ENCODE measurements at regions not wholly inside any gene's neighbourhood (a gene's known extent, or its start where the extent isn't known, plus 50 kb on each side); places are given as distances from the start of the nearest gene placed in this dataset.

DNA sequence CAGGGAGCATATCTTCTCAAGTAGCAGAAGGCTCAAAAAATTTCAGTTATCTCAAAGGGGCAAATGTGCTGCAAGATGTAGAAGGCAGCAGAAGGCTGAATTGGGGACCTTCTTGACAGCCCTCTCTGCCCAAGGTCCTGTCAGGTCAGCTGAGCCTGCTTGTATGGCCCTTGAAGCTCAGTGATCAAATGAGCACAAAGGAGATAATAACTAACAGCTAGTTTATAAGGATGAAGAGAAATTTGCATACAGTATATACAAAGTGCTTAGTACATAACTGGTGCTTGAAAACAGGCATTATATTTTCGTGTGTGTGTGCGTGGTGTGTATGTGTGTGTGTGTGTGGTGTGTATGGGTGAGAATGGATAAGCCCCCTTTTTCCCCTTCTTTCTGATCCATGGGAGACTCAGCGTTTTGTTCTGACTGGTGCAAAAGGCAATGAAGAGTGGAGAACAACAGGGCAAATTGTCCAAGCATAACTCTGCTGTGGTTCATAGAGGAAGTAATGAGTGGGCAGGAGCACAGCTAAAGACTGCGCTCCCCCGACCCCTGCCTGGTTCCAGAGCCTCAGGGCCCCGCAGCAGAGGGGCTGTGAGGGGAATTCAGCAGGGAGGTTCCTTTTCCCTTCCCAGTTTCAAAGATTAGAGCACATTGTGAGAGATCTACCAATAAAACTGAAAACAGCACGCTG, 356.8 kb upstream of the NR2F2 start:
- no peak overlapping the region for H3K4me3 ChIP-seq (ENCODE audit: low read length)
- no peaks in the 10 kb centered on the region for H3K36me3 ChIP-seq (ENCODE audit: control insufficient read depth, insufficient read depth, low read length)
- H3K4me1 ChIP-seq (ENCODE audit: control insufficient read depth, insufficient read depth, low read length): no peaks in the 10 kb centered on the region
- no peak overlapping the region for H3K9ac ChIP-seq (ENCODE audit: low read length)
- no peaks in the 10 kb centered on the region for H3K27me3 ChIP-seq (ENCODE audit: control insufficient read depth, insufficient read depth, low read length)
- no peaks in the 10 kb centered on the region for H3K9me3 ChIP-seq (ENCODE audit: control insufficient read depth, low read length)

- H3K36me3 ChIP-seq (ENCODE audit: control insufficient read depth, insufficient read depth, low read length): no peaks in the 10 kb centered on the region
- no peaks in the 10 kb centered on the region for H3K4me1 ChIP-seq (ENCODE audit: control insufficient read depth, insufficient read depth, low read length)
- H3K27me3 ChIP-seq (ENCODE audit: control insufficient read depth, insufficient read depth, low read length): no peaks in the 10 kb centered on the region
- H3K9ac ChIP-seq (ENCODE audit: low read length): no peak overlapping the region
- no peak overlapping the region for H3K4me3 ChIP-seq (ENCODE audit: low read length)
- H3K9me3 ChIP-seq (ENCODE audit: control insufficient read depth, low read length): no peaks in the 10 kb centered on the region
Measured at GRCh38 chr15:95975212-95975611, 355.3 kb upstream of the NR2F2 start.

DNA sequence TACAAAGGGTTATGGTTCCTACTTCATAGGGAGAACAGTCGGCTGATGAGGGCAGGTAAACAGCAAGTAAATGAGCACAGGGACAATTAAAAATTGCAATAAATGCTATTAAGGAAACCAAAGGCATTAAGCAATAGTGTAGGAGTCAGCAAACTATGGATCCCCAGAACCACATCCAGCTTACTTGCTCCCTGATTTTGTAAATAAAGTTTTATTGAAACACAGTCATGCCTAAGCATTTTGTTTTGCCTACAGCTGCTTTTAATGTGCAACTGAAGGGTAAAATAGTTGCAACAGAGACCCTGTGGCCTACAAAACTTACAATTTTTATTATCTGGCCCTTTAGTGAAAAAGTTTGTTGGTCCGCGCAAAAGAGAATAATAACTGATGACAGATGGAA, 351.2 kb upstream of the NR2F2 start:
- Histone ChIP-seq H3K4me3 (ENCODE audit: low read length) (no peak overlapping the region), H3K9ac (ENCODE audit: low read length) (no peak overlapping the region), H3K9me3 (ENCODE audit: control insufficient read depth, low read length) (no peaks in the 10 kb centered on the region), H3K4me1 (ENCODE audit: control insufficient read depth, insufficient read depth, low read length) (no peaks in the 10 kb centered on the region), H3K27me3 (ENCODE audit: control insufficient read depth, insufficient read depth, low read length) (no peaks in the 10 kb centered on the region), H3K36me3 (ENCODE audit: control insufficient read depth, insufficient read depth, low read length) (no peaks in the 10 kb centered on the region)

DNA sequence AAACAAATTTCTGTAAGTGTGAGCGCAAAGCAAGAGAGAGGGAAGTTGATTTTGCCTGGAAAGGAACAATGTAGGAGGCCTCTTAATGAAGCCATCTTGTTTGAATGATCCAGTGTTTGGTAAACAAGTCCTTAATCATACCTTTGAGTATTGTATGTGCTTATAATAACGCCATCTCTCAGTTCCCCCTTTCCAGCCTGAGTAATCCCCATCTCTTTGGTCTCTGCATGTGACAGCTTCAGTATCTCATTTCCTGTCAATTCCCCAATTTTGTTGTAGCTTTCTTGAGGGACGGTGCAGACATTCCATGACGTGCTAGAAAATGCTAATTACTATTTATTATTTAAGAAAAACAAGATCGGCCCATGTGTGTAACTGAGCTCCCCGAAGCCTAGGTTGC, 349.3 kb upstream of the NR2F2 start:
- no peaks in the 10 kb centered on the region for H3K27me3 ChIP-seq (ENCODE audit: control insufficient read depth, insufficient read depth, low read length)
- no peaks in the 10 kb centered on the region for H3K36me3 ChIP-seq (ENCODE audit: control insufficient read depth, insufficient read depth, low read length)

GRCh38 chr15:95987299-95987698, 343.2 kb upstream of the NR2F2 start:
- Histone ChIP-seq H3K9me3 (ENCODE audit: control insufficient read depth, low read length) (no peaks in the 10 kb centered on the region), H3K4me1 (ENCODE audit: control insufficient read depth, insufficient read depth, low read length) (no peaks in the 10 kb centered on the region), H3K9ac (ENCODE audit: low read length) (no peak overlapping the region), H3K36me3 (ENCODE audit: control insufficient read depth, insufficient read depth, low read length) (no peaks in the 10 kb centered on the region), H3K27me3 (ENCODE audit: control insufficient read depth, insufficient read depth, low read length) (no peaks in the 10 kb centered on the region), H3K4me3 (ENCODE audit: low read length) (no peak overlapping the region)

More for the DNA sequence above, 349.3 kb upstream of the NR2F2 start:
- H3K4me1 ChIP-seq (ENCODE audit: control insufficient read depth, insufficient read depth, low read length): no peaks in the 10 kb centered on the region
- H3K4me3 ChIP-seq (ENCODE audit: low read length): no peak overlapping the region
- H3K9me3 ChIP-seq (ENCODE audit: control insufficient read depth, low read length): no peaks in the 10 kb centered on the region
- no peak overlapping the region for H3K9ac ChIP-seq (ENCODE audit: low read length)

GRCh38 chr15:95987886-95988573, 342.5 kb upstream of the NR2F2 start:
- Histone ChIP-seq H3K9ac (ENCODE audit: low read length) (no peak overlapping the region), H3K27me3 (ENCODE audit: control insufficient read depth, insufficient read depth, low read length) (no peaks in the 10 kb centered on the region), H3K4me3 (ENCODE audit: low read length) (no peak overlapping the region), H3K9me3 (ENCODE audit: control insufficient read depth, low read length) (no peaks in the 10 kb centered on the region), H3K36me3 (ENCODE audit: control insufficient read depth, insufficient read depth, low read length) (no peaks in the 10 kb centered on the region), H3K4me1 (ENCODE audit: control insufficient read depth, insufficient read depth, low read length) (no peaks in the 10 kb centered on the region)

GRCh38 chr15:95988574-95988887, 342.0 kb upstream of the NR2F2 start:
- H3K9ac ChIP-seq (ENCODE audit: low read length): no peak overlapping the region
- H3K36me3 ChIP-seq (ENCODE audit: control insufficient read depth, insufficient read depth, low read length): no peaks in the 10 kb centered on the region
- no peaks in the 10 kb centered on the region for H3K4me1 ChIP-seq (ENCODE audit: control insufficient read depth, insufficient read depth, low read length)
- no peak overlapping the region for H3K4me3 ChIP-seq (ENCODE audit: low read length)
- H3K27me3 ChIP-seq (ENCODE audit: control insufficient read depth, insufficient read depth, low read length): no peaks in the 10 kb centered on the region
- H3K9me3 ChIP-seq (ENCODE audit: control insufficient read depth, low read length): no peaks in the 10 kb centered on the region

DNA sequence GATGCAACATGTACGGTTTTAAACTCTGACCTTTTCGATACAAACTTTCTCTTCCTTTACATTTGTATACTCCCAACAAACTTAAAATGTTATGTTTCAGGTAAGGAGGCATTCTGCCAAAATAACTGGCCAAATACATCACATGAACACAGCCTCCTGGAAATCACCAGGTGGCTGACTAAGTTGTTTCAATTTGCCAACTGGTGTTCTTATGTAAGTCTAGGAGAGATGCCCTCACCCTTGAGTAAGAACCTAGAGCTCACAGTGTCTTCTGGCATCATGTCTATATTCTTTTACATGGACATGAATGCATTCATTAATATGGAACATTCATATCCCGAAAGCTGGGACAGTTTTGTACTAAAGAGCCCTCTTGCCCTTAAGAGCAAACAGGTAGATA, 341.1 kb upstream of the NR2F2 start:
- Histone ChIP-seq H3K27me3 (ENCODE audit: control insufficient read depth, insufficient read depth, low read length) (no peaks in the 10 kb centered on the region), H3K4me1 (ENCODE audit: control insufficient read depth, insufficient read depth, low read length) (no peaks in the 10 kb centered on the region), H3K4me3 (ENCODE audit: low read length) (no peak overlapping the region), H3K36me3 (ENCODE audit: control insufficient read depth, insufficient read depth, low read length) (no peaks in the 10 kb centered on the region), H3K9ac (ENCODE audit: low read length) (no peak overlapping the region), H3K9me3 (ENCODE audit: control insufficient read depth, low read length) (no peaks in the 10 kb centered on the region)

- H3K9ac ChIP-seq (ENCODE audit: low read length): no peak overlapping the region
Measured at GRCh38 chr15:95990833-95991232, 339.7 kb upstream of the NR2F2 start.

DNA sequence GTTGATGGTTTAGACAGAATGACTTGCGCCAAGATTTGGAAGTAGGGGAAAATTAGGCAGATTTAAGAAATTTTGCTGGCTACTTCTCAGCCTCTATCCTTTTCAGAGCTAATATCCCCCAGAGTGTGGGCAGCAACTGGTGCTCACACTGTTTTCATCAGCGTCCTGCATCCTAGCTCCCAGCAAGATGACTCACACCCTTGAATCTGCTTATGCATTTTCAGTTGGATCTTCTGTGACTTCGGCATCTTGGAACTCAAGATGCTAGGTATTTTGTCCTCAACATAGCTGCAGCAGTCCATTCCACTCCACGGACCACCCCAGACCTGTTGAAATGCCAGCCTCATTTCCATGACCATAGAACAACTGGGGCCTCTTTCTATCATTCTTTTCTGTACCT, 336.1 kb upstream of the NR2F2 start:
- Histone ChIP-seq H3K9me3 (ENCODE audit: control insufficient read depth, low read length) (no peaks in the 10 kb centered on the region), H3K36me3 (ENCODE audit: control insufficient read depth, insufficient read depth, low read length) (no peaks in the 10 kb centered on the region), H3K9ac (ENCODE audit: low read length) (no peak overlapping the region), H3K27me3 (ENCODE audit: control insufficient read depth, insufficient read depth, low read length) (no peaks in the 10 kb centered on the region), H3K4me1 (ENCODE audit: control insufficient read depth, insufficient read depth, low read length) (no peaks in the 10 kb centered on the region), H3K4me3 (ENCODE audit: low read length) (no peak overlapping the region)

More at GRCh38 chr15:95990833-95991232, 339.7 kb upstream of the NR2F2 start:
- Histone ChIP-seq H3K36me3 (ENCODE audit: control insufficient read depth, insufficient read depth, low read length) (no peaks in the 10 kb centered on the region), H3K4me3 (ENCODE audit: low read length) (no peak overlapping the region), H3K4me1 (ENCODE audit: control insufficient read depth, insufficient read depth, low read length) (no peaks in the 10 kb centered on the region), H3K27me3 (ENCODE audit: control insufficient read depth, insufficient read depth, low read length) (no peaks in the 10 kb centered on the region), H3K9me3 (ENCODE audit: control insufficient read depth, low read length) (no peaks in the 10 kb centered on the region)

DNA sequence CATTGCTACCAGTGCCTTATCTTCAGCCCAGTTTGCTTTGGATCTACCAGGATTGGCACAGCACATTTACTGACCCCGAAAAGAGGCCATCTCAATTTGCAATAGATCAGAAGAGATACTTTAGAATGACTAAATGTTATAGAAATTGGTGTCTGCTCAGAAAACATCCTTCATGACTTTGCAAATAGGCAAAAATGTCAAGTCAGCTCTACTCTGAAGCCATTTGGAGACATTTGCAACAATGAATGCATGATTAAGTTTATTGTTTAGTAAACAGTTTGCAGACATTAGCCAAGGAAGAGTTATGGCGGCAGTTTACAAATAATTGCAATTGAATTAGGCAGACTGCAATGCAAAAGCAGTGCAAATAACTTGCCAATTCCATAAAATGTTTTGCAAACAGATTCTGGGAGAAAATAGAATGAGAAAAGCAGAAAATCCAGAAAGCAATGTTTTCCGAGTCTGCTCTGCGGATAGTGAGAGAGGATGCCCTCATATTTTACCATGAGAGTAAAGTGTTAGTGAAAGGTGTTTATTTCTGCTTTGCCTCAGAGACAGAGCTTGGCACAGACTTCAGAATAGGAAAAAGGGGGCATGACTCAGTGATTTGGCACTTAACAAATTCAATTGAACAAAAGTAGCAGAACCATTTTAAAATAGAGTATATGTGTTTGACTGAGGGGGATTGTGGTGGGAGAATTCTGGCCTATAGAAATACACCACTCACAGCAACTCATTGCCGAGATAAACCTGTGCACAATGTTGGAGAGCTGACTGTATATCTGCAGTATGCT, 334.9 kb upstream of the NR2F2 start:
- H3K4me1 ChIP-seq (ENCODE audit: control insufficient read depth, insufficient read depth, low read length): no peaks in the 10 kb centered on the region
- H3K4me3 ChIP-seq (ENCODE audit: low read length): no peak overlapping the region
- no peaks in the 10 kb centered on the region for H3K36me3 ChIP-seq (ENCODE audit: control insufficient read depth, insufficient read depth, low read length)
- no peak overlapping the region for H3K9ac ChIP-seq (ENCODE audit: low read length)
- H3K9me3 ChIP-seq (ENCODE audit: control insufficient read depth, low read length): no peaks in the 10 kb centered on the region
- H3K27me3 ChIP-seq (ENCODE audit: control insufficient read depth, insufficient read depth, low read length): no peaks in the 10 kb centered on the region

GRCh38 chr15:95996494-95996893, 334.0 kb upstream of the NR2F2 start:
- Histone ChIP-seq H3K27me3 (ENCODE audit: control insufficient read depth, insufficient read depth, low read length) (no peaks in the 10 kb centered on the region), H3K4me1 (ENCODE audit: control insufficient read depth, insufficient read depth, low read length) (no peaks in the 10 kb centered on the region), H3K36me3 (ENCODE audit: control insufficient read depth, insufficient read depth, low read length) (no peaks in the 10 kb centered on the region), H3K4me3 (ENCODE audit: low read length) (no peak overlapping the region), H3K9me3 (ENCODE audit: control insufficient read depth, low read length) (no peaks in the 10 kb centered on the region), H3K9ac (ENCODE audit: low read length) (no peak overlapping the region)

All from mucosa of stomach (tissue), 1 donor.